A549 (cell line): ENCODE measurements at regions not wholly inside any gene's neighbourhood (a gene's known extent, or its start where the extent isn't known, plus 50 kb on each side); places are given as distances from the start of the nearest gene placed in this dataset.

Experiments used
- CEBPB ChIP-seq, 2 experiments: fragments of >200 bp in 1 of 2; sonication (Bioruptor Twin) in 1 of 2; formaldehyde crosslinking in 1 of 2; IDR thresholded peaks; 2 replicates each; pipeline ENCODE4 v1.6.1; 2012 to 2016
- CTCF ChIP-seq: fragments of >200 bp; sonication (Bioruptor Twin); formaldehyde crosslinking; IDR thresholded peaks from 3 replicates; pipeline ENCODE4 v1.5.1; 2016
- ELK1 ChIP-seq: fragments of 150-350 bp; IDR thresholded peaks from 2 replicates; pipeline ENCODE4 v1.6.1; 2014; ENCODE audit warnings: low read depth, mild to moderate bottlenecking, low read length
- MAX ChIP-seq: IDR thresholded peaks from 2 replicates; pipeline ENCODE4 v1.6.1; 2012
- POLR2A ChIP-seq: IDR thresholded peaks from 2 replicates; pipeline ENCODE4 v1.6.1; 2012; ENCODE audit warnings: mild to moderate bottlenecking, low read length
- RFX5 ChIP-seq: fragments of 450-650 bp; IDR thresholded peaks from 2 replicates; pipeline ENCODE4 v1.7.1; 2014; ENCODE audit warnings: antibody characterized with exemption, mild to moderate bottlenecking, moderate library complexity

GRCh38 chr7:67791918-67792317 lies 795.3 kb downstream of the TYW1 start:
- TF ChIP-seq CTCF, result no peak
- no peak for TF ChIP-seq POLR2A
- no peak for TF ChIP-seq RFX5
- no peak for TF ChIP-seq ELK1
- no peak for TF ChIP-seq CEBPB (IDR thresholded peaks at IDR 0.05)
- no peak for TF ChIP-seq MAX
